KMS-11 (cell line): ENCODE measurements at regions not wholly inside any gene's neighbourhood (a gene's known extent, or its start where the extent isn't known, plus 50 kb on each side); places are given as distances from the start of the nearest gene placed in this dataset.

Experiments
- H2AFZ ChIP-seq: fragments of 200-600 bp; sonication (generic); 2 replicates; pipeline ENCODE4 v1.6.1; 2016; ENCODE audit warnings: antibody characterized with exemption, mixed run types, low read depth
- H3K27ac ChIP-seq: fragments of 200-600 bp; sonication (generic); 2 replicates; pipeline ENCODE4 v1.6.1; 2016; ENCODE audit warnings: mild to moderate bottlenecking, mixed run types
- H3K27me3 ChIP-seq: fragments of 200-600 bp; sonication (generic); 2 replicates; pipeline ENCODE4 v1.6.1; 2017; ENCODE audit warnings: mild to moderate bottlenecking, low read depth, mixed run types, moderate library complexity; ENCODE audit not compliant: insufficient read depth
- H3K36me3 ChIP-seq: fragments of 200-600 bp; sonication (generic); 2 replicates; pipeline ENCODE4 v1.6.1; 2017; ENCODE audit warnings: mild to moderate bottlenecking, mixed run types; ENCODE audit not compliant: insufficient read depth
- H3K4me1 ChIP-seq: fragments of 200-600 bp; sonication (generic); 2 replicates; pipeline ENCODE4 v1.6.1; 2016; ENCODE audit warnings: mild to moderate bottlenecking, low read depth, mixed run types; ENCODE audit not compliant: poor library complexity, severe bottlenecking
- H3K4me2 ChIP-seq: fragments of 200-600 bp; sonication (generic); 2 replicates; pipeline ENCODE4 v1.7.0; 2016; ENCODE audit warnings: mild to moderate bottlenecking, mixed run types
- H3K4me3 ChIP-seq: fragments of 200-600 bp; sonication (generic); IDR thresholded peaks from 2 replicates; pipeline ENCODE4 v1.6.1; 2017; ENCODE audit warnings: low read depth, low read length, mixed read lengths; ENCODE audit not compliant: insufficient read depth
- H3K79me2 ChIP-seq: fragments of 200-600 bp; sonication (generic); 2 replicates; pipeline ENCODE4 v1.6.1; 2016; ENCODE audit warnings: low read depth, mixed run types; ENCODE audit not compliant: insufficient read depth
- H3K9ac ChIP-seq: fragments of 200-600 bp; sonication (generic); 2 replicates; pipeline ENCODE4 v1.6.1; 2016; ENCODE audit warnings: mild to moderate bottlenecking, mixed run types
- H4K20me1 ChIP-seq: fragments of 200-600 bp; sonication (generic); 2 replicates; pipeline ENCODE4 v1.6.1; 2016; ENCODE audit warnings: mild to moderate bottlenecking, mixed run types; ENCODE audit not compliant: insufficient read depth
- CTCF ChIP-seq: fragments of 200-600 bp; sonication (generic); conservative IDR thresholded peaks from 2 replicates; pipeline ENCODE4 v1.6.1; 2017; ENCODE audit warnings: low read depth, mild to moderate bottlenecking, antibody characterized with exemption, low read length, moderate library complexity, mixed read lengths

GRCh38 chr3:5565026-5565425 lies 377.5 kb downstream of the EDEM1 start:
- TF ChIP-seq CTCF = no peak
- Histone ChIP-seq H3K27ac (no peak overlapping the region), H3K4me3 (no peak overlapping the region), H3K36me3 (no peaks in the 10 kb centered on the region), H3K27me3 (no peaks in the 10 kb centered on the region), H4K20me1 (no peaks in the 10 kb centered on the region), H2AFZ (no peak overlapping the region), H3K4me2 (no peak overlapping the region), H3K9ac (no peak overlapping the region), H3K4me1 (no peaks in the 10 kb centered on the region), H3K79me2 (no peaks in the 10 kb centered on the region)

- Histone ChIP-seq H3K79me2 (no peaks in the 10 kb centered on the region), H3K9ac (no peak overlapping the region), H3K4me2 (no peak overlapping the region), H3K4me1 (no peaks in the 10 kb centered on the region), H3K27me3 (no peaks in the 10 kb centered on the region), H3K36me3 (no peaks in the 10 kb centered on the region), H3K4me3 (no peak overlapping the region), H3K27ac (no peak overlapping the region), H4K20me1 (no peaks in the 10 kb centered on the region), H2AFZ (no peak overlapping the region)
- TF ChIP-seq CTCF = no peak
Measured at GRCh38 chr3:5567113-5567512, 379.6 kb downstream of the EDEM1 start.

- H3K36me3 ChIP-seq = no peaks in the 10 kb centered on the region
Measured at GRCh38 chr3:5568451-5568850, 380.9 kb downstream of the EDEM1 start.

GRCh38 chr3:5569152-5569551 lies 381.6 kb downstream of the EDEM1 start:
- Histone ChIP-seq H3K27ac (no peak overlapping the region), H3K36me3 (no peaks in the 10 kb centered on the region), H3K9ac (no peak overlapping the region), H3K4me3 (no peak overlapping the region), H4K20me1 (no peaks in the 10 kb centered on the region), H2AFZ (no peak overlapping the region), H3K27me3 (no peaks in the 10 kb centered on the region), H3K79me2 (no peaks in the 10 kb centered on the region), H3K4me2 (no peak overlapping the region), H3K4me1 (no peaks in the 10 kb centered on the region)
- TF ChIP-seq CTCF = no peak

More at GRCh38 chr3:5568451-5568850, 380.9 kb downstream of the EDEM1 start:
- no peak for TF ChIP-seq CTCF
- no peak overlapping the region for H3K4me3 ChIP-seq
- no peak overlapping the region for H3K27ac ChIP-seq
- H3K79me2 ChIP-seq = no peaks in the 10 kb centered on the region
- no peak overlapping the region for H2AFZ ChIP-seq
- H3K9ac ChIP-seq = no peak overlapping the region
- no peaks in the 10 kb centered on the region for H4K20me1 ChIP-seq
- no peaks in the 10 kb centered on the region for H3K27me3 ChIP-seq
- no peak overlapping the region for H3K4me2 ChIP-seq
- H3K4me1 ChIP-seq = no peaks in the 10 kb centered on the region
